Astrocyte (in vitro differentiated cells and primary cell): ENCODE measurements at regions not wholly inside any gene's neighbourhood (a gene's known extent, or its start where the extent isn't known, plus 50 kb on each side); places are given as distances from the start of the nearest gene placed in this dataset.

Experiments used
- DNase-seq: peaks from one replicate; pipeline ENCODE4 v3.0.0-alpha.2; 2010; ENCODE audit warnings: low read depth
- FAIRE-seq: peaks from 2 replicates; lab custom pipeline; 2011; peaks lifted over from hg19 to GRCh38; lab: Jason Lieb, UNC
- H2AFZ ChIP-seq: 2 replicates; pipeline ENCODE4 v1.6.0; 2012; ENCODE audit warnings: low read depth, low read length, inconsistent platforms
- H3K27ac ChIP-seq: 2 replicates; pipeline ENCODE4 v1.5.1; 2011; ENCODE audit warnings: low read depth, low read length, inconsistent platforms
- H3K27me3 ChIP-seq: 2 replicates; pipeline ENCODE4 v1.6.0; 2011; ENCODE audit warnings: low read length, inconsistent platforms; ENCODE audit not compliant: insufficient read depth
- H3K36me3 ChIP-seq: 2 replicates; pipeline ENCODE4 v1.5.1; 2011; ENCODE audit warnings: low read length, inconsistent platforms; ENCODE audit not compliant: insufficient read depth
- H3K4me1 ChIP-seq: 2 replicates; pipeline ENCODE4 v1.5.1; 2011; ENCODE audit warnings: low read length, inconsistent platforms; ENCODE audit not compliant: insufficient read depth
- H3K4me2 ChIP-seq: 2 replicates; pipeline ENCODE4 v1.6.0; 2012; ENCODE audit warnings: low read length, inconsistent platforms
- H3K4me3 ChIP-seq: 2 replicates; pipeline ENCODE4 v1.5.1; 2011; ENCODE audit warnings: low read depth, mild to moderate bottlenecking, low read length, inconsistent platforms; ENCODE audit not compliant: insufficient read depth
- H3K79me2 ChIP-seq: 2 replicates; pipeline ENCODE4 v1.6.0; 2012; ENCODE audit warnings: mild to moderate bottlenecking, low read length, inconsistent platforms; ENCODE audit not compliant: insufficient read depth
- H3K9ac ChIP-seq: 2 replicates; pipeline ENCODE4 v1.6.0; 2012; ENCODE audit warnings: mild to moderate bottlenecking, low read length, inconsistent platforms
- H3K9me3 ChIP-seq: 2 replicates; pipeline ENCODE4 v1.5.1; 2012; ENCODE audit warnings: low read depth, mild to moderate bottlenecking, low read length, inconsistent platforms; ENCODE audit not compliant: insufficient read depth
- H4K20me1 ChIP-seq: 2 replicates; pipeline ENCODE4 v1.6.0; 2012; ENCODE audit warnings: low read length, inconsistent platforms; ENCODE audit not compliant: insufficient read depth
- H3K27ac Mint-ChIP-seq: one replicate; pipeline ENCODE4 v1.8.0; 2021; ENCODE audit warnings: mild to moderate bottlenecking, mixed read lengths; ENCODE audit not compliant: unreplicated experiment
- H3K27me3 Mint-ChIP-seq: one replicate; pipeline ENCODE4 v1.8.0; 2021; ENCODE audit warnings: low read depth, mixed read lengths; ENCODE audit not compliant: unreplicated experiment
- H3K36me3 Mint-ChIP-seq: one replicate; pipeline ENCODE4 v1.8.0; 2021; ENCODE audit warnings: low read depth, mixed read lengths; ENCODE audit not compliant: unreplicated experiment
- H3K4me1 Mint-ChIP-seq: one replicate; pipeline ENCODE4 v1.8.0; 2021; ENCODE audit warnings: low read depth, mixed read lengths; ENCODE audit not compliant: unreplicated experiment
- H3K4me3 Mint-ChIP-seq: one replicate; pipeline ENCODE4 v1.8.0; 2021; ENCODE audit warnings: mild to moderate bottlenecking, moderate library complexity, mixed read lengths; ENCODE audit not compliant: unreplicated experiment
- H3K9me3 Mint-ChIP-seq: one replicate; pipeline ENCODE4 v1.8.0; 2021; ENCODE audit warnings: mild to moderate bottlenecking, mixed read lengths; ENCODE audit not compliant: unreplicated experiment
- EZH2 ChIP-seq: IDR thresholded peaks from 2 replicates; pipeline ENCODE4 v1.6.1; 2012; ENCODE audit warnings: mild to moderate bottlenecking, low read length, inconsistent platforms; ENCODE audit not compliant: insufficient read depth
- TF ChIP-seq, protein P1 (sequence below): IDR thresholded peaks from 2 replicates; pipeline ENCODE4 v1.5.1; 2011; ENCODE audit warnings: low read depth, mild to moderate bottlenecking, inconsistent platforms, low read length, moderate library complexity; ENCODE audit not compliant: insufficient read depth

DNA sequence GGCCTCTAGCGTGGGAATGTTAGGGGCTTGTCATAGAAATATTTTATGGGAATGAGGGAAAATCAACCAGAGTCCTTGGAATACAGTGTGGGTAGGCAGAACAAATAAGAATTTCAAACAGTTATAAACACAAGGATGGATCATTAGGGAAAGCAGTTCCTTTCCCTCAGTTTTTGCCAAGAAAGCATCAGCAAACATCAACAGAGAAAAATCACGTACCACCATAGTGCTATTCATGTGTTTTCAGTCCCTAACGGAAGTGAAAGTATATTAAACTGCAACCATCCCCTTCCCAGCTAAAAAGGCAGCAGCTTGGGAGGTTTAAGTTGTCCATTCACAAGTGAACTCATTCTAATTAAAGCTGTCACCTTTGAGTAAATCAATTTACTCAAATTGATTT is 334.4 kb upstream of the PCDH18 start:
- Histone ChIP-seq H3K36me3 (no peaks in the 10 kb centered on the region), H3K4me1 (no peaks in the 10 kb centered on the region), H3K27ac (no peak overlapping the region), H3K79me2 (no peaks in the 10 kb centered on the region), H4K20me1 (no peaks in the 10 kb centered on the region), H3K4me2 (peak overlapping the region; percentile 26), H2AFZ (peak overlapping the region; percentile 60), H3K9ac (no peak overlapping the region), H3K4me3 (no peak overlapping the region), H3K9me3 (no peaks in the 10 kb centered on the region), H3K27me3 (no peaks in the 10 kb centered on the region)
- FAIRE-seq: no peak
- Mint-ChIP-seq H3K27ac (no peak overlapping the region), H3K27me3 (no peaks in the 10 kb centered on the region), H3K36me3 (no peaks in the 10 kb centered on the region), H3K4me1 (no peaks in the 10 kb centered on the region), H3K9me3 (peaks cover 2% of the 10 kb centered on the region), H3K4me3 (peak overlapping the region; percentile 6)
- TF ChIP-seq, protein P1, sequence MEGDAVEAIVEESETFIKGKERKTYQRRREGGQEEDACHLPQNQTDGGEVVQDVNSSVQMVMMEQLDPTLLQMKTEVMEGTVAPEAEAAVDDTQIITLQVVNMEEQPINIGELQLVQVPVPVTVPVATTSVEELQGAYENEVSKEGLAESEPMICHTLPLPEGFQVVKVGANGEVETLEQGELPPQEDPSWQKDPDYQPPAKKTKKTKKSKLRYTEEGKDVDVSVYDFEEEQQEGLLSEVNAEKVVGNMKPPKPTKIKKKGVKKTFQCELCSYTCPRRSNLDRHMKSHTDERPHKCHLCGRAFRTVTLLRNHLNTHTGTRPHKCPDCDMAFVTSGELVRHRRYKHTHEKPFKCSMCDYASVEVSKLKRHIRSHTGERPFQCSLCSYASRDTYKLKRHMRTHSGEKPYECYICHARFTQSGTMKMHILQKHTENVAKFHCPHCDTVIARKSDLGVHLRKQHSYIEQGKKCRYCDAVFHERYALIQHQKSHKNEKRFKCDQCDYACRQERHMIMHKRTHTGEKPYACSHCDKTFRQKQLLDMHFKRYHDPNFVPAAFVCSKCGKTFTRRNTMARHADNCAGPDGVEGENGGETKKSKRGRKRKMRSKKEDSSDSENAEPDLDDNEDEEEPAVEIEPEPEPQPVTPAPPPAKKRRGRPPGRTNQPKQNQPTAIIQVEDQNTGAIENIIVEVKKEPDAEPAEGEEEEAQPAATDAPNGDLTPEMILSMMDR: no peak
- no peak for TF ChIP-seq EZH2
- DNase-seq: no peak

DNA sequence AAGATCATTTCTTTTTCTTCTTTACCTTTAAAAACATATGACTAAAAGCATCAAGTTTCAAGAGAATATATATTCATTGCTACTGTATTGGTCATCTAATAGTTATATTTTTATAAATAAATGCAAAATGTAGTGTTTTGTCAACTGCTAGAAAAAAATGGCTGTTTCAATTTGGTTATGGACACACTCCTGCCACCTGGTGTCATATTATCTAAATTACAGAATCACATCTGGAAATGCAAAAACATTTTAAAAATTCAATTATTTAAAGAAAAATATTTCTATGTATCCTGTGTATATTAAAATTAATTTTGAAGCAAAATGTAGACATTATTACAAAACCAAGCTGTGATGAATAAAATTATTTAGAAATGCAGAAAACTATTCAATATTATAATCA is 329.4 kb upstream of the PCDH18 start:
- Mint-ChIP-seq H3K27me3 (no peaks in the 10 kb centered on the region), H3K27ac (no peak overlapping the region), H3K4me3 (no peak overlapping the region), H3K9me3 (no peaks in the 10 kb centered on the region), H3K36me3 (no peaks in the 10 kb centered on the region), H3K4me1 (no peaks in the 10 kb centered on the region)
- no peak for DNase-seq
- TF ChIP-seq, protein P1: peak; percentile 32
- no peak for TF ChIP-seq EZH2
- Histone ChIP-seq H4K20me1 (no peaks in the 10 kb centered on the region), H3K27ac (no peak overlapping the region), H3K9ac (no peak overlapping the region), H3K36me3 (no peaks in the 10 kb centered on the region), H3K4me3 (no peak overlapping the region), H3K4me2 (no peak overlapping the region), H2AFZ (no peak overlapping the region), H3K27me3 (no peaks in the 10 kb centered on the region), H3K9me3 (no peaks in the 10 kb centered on the region), H3K79me2 (no peaks in the 10 kb centered on the region), H3K4me1 (no peaks in the 10 kb centered on the region)
- FAIRE-seq: no peak

DNA sequence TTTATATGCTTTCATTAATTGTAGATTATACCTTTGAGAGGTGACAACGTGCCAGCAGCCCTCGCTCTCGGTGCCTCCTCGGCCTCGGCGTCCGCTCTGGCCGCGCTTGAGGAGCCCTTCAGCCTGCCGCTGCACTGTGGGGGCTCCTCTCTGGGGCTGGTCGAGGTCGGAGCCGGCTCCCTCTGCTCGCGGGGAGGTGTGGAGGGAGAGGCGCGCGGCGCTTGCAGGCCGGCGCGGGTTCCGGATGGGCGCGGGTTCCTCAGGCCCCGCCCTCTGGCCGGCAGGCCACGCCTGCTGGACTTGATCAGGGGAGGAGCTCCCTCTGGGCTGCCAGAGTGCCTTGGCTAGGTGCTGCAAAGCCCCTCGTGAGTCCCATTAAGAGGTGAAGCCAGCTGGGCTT is 321.1 kb upstream of the PCDH18 start:
- no peaks in the 10 kb centered on the region for H3K36me3 ChIP-seq
- H3K27ac Mint-ChIP-seq: no peak overlapping the region
- no peak overlapping the region for H3K27ac ChIP-seq
- H3K4me2 ChIP-seq: no peak overlapping the region
- TF ChIP-seq, protein P1: no peak
- no peak for TF ChIP-seq EZH2
- no peak overlapping the region for H3K4me3 ChIP-seq
- no peaks in the 10 kb centered on the region for H3K4me1 Mint-ChIP-seq
- no peak overlapping the region for H3K4me3 Mint-ChIP-seq
- FAIRE-seq (no peak), DNase-seq (no peak)
- H3K9me3 ChIP-seq: no peaks in the 10 kb centered on the region
- no peaks in the 10 kb centered on the region for H3K27me3 ChIP-seq
- H4K20me1 ChIP-seq: no peaks in the 10 kb centered on the region
- H3K27me3 Mint-ChIP-seq: no peaks in the 10 kb centered on the region
- H3K36me3 Mint-ChIP-seq: no peaks in the 10 kb centered on the region
- no peak overlapping the region for H3K9ac ChIP-seq
- no peak overlapping the region for H2AFZ ChIP-seq
- H3K9me3 Mint-ChIP-seq: no peaks in the 10 kb centered on the region
- no peaks in the 10 kb centered on the region for H3K79me2 ChIP-seq
- H3K4me1 ChIP-seq: no peaks in the 10 kb centered on the region
